ENCODE measurements at regions not wholly inside any gene's neighbourhood (a gene's known extent, or its start where the extent isn't known, plus 50 kb on each side); places are given as distances from the start of the nearest gene placed in this dataset.

GRCh38 chr7:38027884-38028455 lies 107.5 kb downstream of the EPDR1 start:
- no TSS peak for BruUV-seq (replicated peaks)
- Histone ChIP-seq H3K4me3 (ENCODE audit: low read depth, low read length) (no peak overlapping the region), H3K36me3 (ENCODE audit: control insufficient read depth, insufficient read depth, low read length) (no peaks in the 10 kb centered on the region), H3K9me3 (no peaks in the 10 kb centered on the region), H3K27me3 (replicated peaks; ENCODE audit: control insufficient read depth, insufficient read depth, low read length) (no peaks in the 10 kb centered on the region), H3K4me1 (no peaks in the 10 kb centered on the region)
- no peak overlapping the region for H3K27ac Mint-ChIP-seq (ENCODE audit: unreplicated experiment)
- POLR2A ChIA-PET: no interaction called here
- H3K4me1 Mint-ChIP-seq (ENCODE audit: low read depth, unreplicated experiment): no peaks in the 10 kb centered on the region
- H3K4me3 Mint-ChIP-seq (ENCODE audit: unreplicated experiment): no peak overlapping the region
- intact Hi-C loops (cut with micrococcal nuclease; ENCODE audit: unreplicated experiment): no loop called here
- no peaks in the 10 kb centered on the region for H3K36me3 Mint-ChIP-seq (ENCODE audit: insufficient read depth, unreplicated experiment)
- no peak for DNase-seq
- no peak for TF ChIP-seq CTCF (IDR thresholded peaks at IDR 0.05; ENCODE audit: insufficient read depth in 1 of 2, low read depth in 1 of 2, low read length in 1 of 2, severe bottlenecking in 1 of 2, unreplicated experiment in 1 of 2)
- H3K9me3 Mint-ChIP-seq (ENCODE audit: unreplicated experiment): no peaks in the 10 kb centered on the region
- CTCF ChIA-PET: no interaction called here
- peaks cover 6% of the 10 kb centered on the region for H3K27me3 Mint-ChIP-seq (ENCODE audit: insufficient read depth, unreplicated experiment)

GRCh38 chr7:38034062-38034908 lies 113.8 kb downstream of the EPDR1 start:
- no peak overlapping the region for H3K4me3 ChIP-seq (ENCODE audit: low read depth, low read length)
- H3K4me1 ChIP-seq: no peaks in the 10 kb centered on the region
- H3K4me3 Mint-ChIP-seq (ENCODE audit: unreplicated experiment): no peak overlapping the region
- CTCF ChIA-PET: no interaction called here
- H3K36me3 ChIP-seq (ENCODE audit: control insufficient read depth, insufficient read depth, low read length): no peaks in the 10 kb centered on the region
- POLR2A ChIA-PET: no interaction called here
- intact Hi-C loops (cut with micrococcal nuclease; ENCODE audit: unreplicated experiment): no loop called here
- BruUV-seq (replicated peaks): no TSS peak
- H3K4me1 Mint-ChIP-seq (ENCODE audit: low read depth, unreplicated experiment): no peaks in the 10 kb centered on the region
- no peak for DNase-seq
- H3K36me3 Mint-ChIP-seq (ENCODE audit: insufficient read depth, unreplicated experiment): no peaks in the 10 kb centered on the region
- no peak overlapping the region for H3K27ac Mint-ChIP-seq (ENCODE audit: unreplicated experiment)
- H3K27me3 ChIP-seq (replicated peaks; ENCODE audit: control insufficient read depth, insufficient read depth, low read length): no peaks in the 10 kb centered on the region
- H3K9me3 ChIP-seq: no peaks in the 10 kb centered on the region
- peaks cover 4% of the 10 kb centered on the region for H3K27me3 Mint-ChIP-seq (ENCODE audit: insufficient read depth, unreplicated experiment)
- TF ChIP-seq CTCF (IDR thresholded peaks at IDR 0.05; ENCODE audit: insufficient read depth in 1 of 2, low read depth in 1 of 2, low read length in 1 of 2, severe bottlenecking in 1 of 2, unreplicated experiment in 1 of 2): no peak
- no peaks in the 10 kb centered on the region for H3K9me3 Mint-ChIP-seq (ENCODE audit: unreplicated experiment)

GRCh38 chr7:38040831-38041230 lies 120.4 kb downstream of the EPDR1 start:
- no peaks in the 10 kb centered on the region for H3K4me1 ChIP-seq
- BruUV-seq (replicated peaks): no TSS peak
- Mint-ChIP-seq H3K4me1 (ENCODE audit: low read depth, unreplicated experiment) (no peaks in the 10 kb centered on the region), H3K4me3 (ENCODE audit: unreplicated experiment) (no peak overlapping the region), H3K36me3 (ENCODE audit: insufficient read depth, unreplicated experiment) (no peaks in the 10 kb centered on the region), H3K27me3 (ENCODE audit: insufficient read depth, unreplicated experiment) (no peaks in the 10 kb centered on the region), H3K27ac (ENCODE audit: unreplicated experiment) (no peak overlapping the region), H3K9me3 (ENCODE audit: unreplicated experiment) (no peaks in the 10 kb centered on the region)
- TF ChIP-seq CTCF (IDR thresholded peaks at IDR 0.05; ENCODE audit: insufficient read depth in 1 of 2, low read depth in 1 of 2, low read length in 1 of 2, severe bottlenecking in 1 of 2, unreplicated experiment in 1 of 2): no peak
- no peaks in the 10 kb centered on the region for H3K36me3 ChIP-seq (ENCODE audit: control insufficient read depth, insufficient read depth, low read length)
- H3K9me3 ChIP-seq: no peaks in the 10 kb centered on the region
- CTCF ChIA-PET: no interaction called here
- no peak for DNase-seq
- intact Hi-C loops (cut with micrococcal nuclease; ENCODE audit: unreplicated experiment): loop anchor here (10.0 kb wide), 1 partner anchor 126 kb away; the partner anchor contains the start of gene SFRP4
- H3K27me3 ChIP-seq (replicated peaks; ENCODE audit: control insufficient read depth, insufficient read depth, low read length): no peaks in the 10 kb centered on the region
- no peak overlapping the region for H3K4me3 ChIP-seq (ENCODE audit: low read depth, low read length)
- POLR2A ChIA-PET: no interaction called here

Measured in Caco-2 (cell line).